ENCODE measurements at regions not wholly inside any gene's neighbourhood (a gene's known extent, or its start where the extent isn't known, plus 50 kb on each side); places are given as distances from the start of the nearest gene placed in this dataset.

DNA sequence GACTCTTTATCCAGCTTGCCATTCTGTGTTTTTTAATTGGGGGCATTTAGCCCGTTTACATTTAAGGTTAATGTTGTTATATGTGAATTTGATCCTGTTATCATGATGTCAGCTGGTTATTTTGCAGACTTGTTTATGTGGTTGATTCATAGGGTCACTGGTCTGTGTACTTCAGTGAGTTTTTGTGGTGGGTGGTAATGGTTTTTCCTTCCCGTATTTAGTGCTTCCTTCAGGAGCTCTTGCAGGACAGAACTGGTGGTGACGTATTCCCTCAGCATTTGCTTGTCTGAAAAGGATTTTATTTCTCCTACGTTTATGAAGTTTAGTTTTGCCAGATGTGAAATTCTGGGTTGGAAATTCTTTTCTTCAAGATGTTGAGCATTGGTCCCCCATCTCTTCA lies 381.1 kb downstream of the MAN2A1 start:
- TF ChIP-seq GATA1 (IDR thresholded peaks at IDR 0.05; ENCODE audit: low read depth, low read length) (no peak), POLR2A (IDR thresholded peaks at IDR 0.05; ENCODE audit: low read length) (no peak)
- no peak for DNase-seq

DNA sequence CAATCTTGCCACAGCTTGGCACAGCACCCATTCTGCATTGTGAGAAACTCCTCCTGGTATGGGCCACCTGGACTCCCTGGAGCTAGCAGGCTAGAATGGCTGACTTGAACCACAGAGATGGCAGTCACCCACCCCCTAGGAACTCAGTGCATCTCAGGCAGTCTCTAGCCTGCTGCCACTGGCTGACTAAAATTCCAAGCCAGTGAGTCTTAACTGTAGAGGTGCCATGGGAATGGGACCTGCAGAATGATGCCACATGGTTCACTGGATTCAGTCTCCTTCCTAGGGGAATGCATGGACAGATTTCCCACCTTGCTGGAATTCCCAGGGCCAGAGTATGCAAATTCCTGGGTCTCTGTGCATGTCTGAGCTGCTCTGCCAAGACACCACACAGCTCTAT lies 382.9 kb downstream of the MAN2A1 start:
- TF ChIP-seq POLR2A (IDR thresholded peaks at IDR 0.05; ENCODE audit: low read length), result no peak
- TF ChIP-seq GATA1 (IDR thresholded peaks at IDR 0.05; ENCODE audit: low read depth, low read length), result no peak
- DNase-seq, result no peak

DNA sequence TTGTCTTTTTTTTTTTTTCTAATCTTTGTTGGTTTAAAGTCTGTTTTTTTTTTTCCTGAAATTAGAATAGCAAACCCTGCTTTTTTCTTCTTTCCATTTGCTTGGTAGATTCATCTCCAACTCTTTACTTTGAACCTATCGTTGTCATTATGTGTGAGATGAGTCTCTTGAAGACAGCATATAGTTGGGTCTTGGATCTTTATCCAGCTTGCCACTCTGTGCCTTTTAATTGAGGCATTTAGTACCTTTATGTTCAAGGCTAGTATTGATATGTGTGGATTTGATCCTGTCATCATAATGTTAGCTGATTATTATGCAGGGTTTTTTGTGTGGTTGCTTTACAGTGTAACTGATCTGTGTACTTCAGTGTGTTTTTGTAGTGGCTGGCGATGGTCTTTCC lies 383.8 kb downstream of the MAN2A1 start:
- DNase-seq, result no peak
- TF ChIP-seq GATA1 (IDR thresholded peaks at IDR 0.05; ENCODE audit: low read depth, low read length), result no peak
- no peak for TF ChIP-seq POLR2A (IDR thresholded peaks at IDR 0.05; ENCODE audit: low read length)

DNA sequence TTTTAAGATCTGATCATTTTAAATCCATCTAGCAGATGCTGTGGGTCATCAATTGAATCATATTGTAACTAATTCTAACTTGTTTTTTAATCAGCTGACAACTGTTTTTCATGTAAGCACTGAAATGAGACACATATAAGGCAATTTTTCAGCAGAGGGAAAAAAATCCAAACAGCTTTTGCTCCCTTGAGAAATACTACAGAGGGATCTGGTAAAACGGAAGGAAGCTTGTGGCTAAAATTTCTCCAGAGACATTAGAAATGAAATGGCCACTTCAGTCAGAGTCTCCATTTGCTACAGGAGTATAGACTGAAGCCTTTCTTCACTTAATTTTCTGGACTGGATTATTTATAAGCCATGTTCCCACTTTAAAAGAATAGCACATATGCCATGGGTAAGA lies 385.9 kb downstream of the MAN2A1 start:
- TF ChIP-seq POLR2A (IDR thresholded peaks at IDR 0.05; ENCODE audit: low read length) (no peak), GATA1 (IDR thresholded peaks at IDR 0.05; ENCODE audit: low read depth, low read length) (no peak)
- no peak for DNase-seq

DNA sequence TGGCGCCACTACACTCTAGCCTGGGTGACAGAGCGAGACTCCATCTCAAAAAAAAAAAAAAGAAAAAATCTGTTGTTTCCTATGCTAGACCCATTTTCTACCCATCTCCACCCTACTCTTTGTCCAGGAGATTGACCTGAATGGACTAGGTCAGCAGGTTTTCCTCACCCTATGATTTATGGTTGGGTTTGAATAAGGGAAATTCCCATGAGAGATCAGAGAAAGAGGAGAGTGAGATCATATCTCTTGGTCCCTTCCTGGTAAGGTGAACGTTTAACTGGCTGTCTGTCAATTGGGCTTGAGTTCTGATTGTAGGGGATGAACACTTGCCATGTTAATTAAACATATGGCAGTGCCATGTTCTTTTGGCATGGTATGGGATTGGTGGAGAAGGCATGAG lies 387.4 kb downstream of the MAN2A1 start:
- TF ChIP-seq POLR2A (IDR thresholded peaks at IDR 0.05; ENCODE audit: low read length) (no peak), GATA1 (IDR thresholded peaks at IDR 0.05; ENCODE audit: low read depth, low read length) (no peak)
- no peak for DNase-seq

DNA sequence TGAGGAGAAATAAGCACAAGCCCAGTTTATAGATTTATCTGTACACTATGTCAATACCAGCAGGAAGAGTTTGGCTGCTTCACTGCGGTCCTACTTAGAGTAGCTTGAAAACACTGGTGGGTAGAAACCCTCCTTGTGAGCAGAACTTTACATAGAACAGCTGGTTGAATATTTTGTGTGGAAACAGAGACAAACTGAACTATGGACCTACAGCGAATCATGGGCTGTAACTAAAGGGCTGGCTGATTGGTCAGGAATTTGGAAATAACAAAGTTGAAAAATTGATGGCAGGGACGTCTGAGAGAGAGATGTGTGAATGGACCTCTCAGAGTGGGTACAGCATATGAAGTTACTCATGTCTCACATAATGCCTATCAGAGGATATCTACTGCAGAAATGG lies 392.5 kb downstream of the MAN2A1 start:
- no peak for DNase-seq
- TF ChIP-seq GATA1 (IDR thresholded peaks at IDR 0.05; ENCODE audit: low read depth, low read length) (no peak), POLR2A (IDR thresholded peaks at IDR 0.05; ENCODE audit: low read length) (no peak)

DNA sequence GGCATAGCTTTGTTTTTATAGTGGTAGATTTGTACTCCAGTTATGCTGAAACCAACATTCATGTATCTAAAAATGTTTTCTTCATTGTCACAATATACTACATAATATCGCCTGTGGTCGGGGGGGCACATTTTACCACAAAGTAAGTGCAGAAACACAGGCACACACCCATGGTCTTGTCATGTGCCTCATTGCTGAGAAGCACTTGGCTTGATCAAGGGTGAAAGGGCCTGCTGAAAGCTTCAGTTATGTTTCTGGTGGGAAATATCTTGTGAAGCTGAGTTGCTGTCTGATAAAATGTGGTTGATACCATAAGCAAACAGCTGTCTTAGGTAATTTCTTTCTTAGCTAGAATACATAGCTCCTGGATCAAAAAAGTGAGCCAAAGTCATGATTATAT lies 393.1 kb downstream of the MAN2A1 start:
- TF ChIP-seq GATA1 (IDR thresholded peaks at IDR 0.05; ENCODE audit: low read depth, low read length), result no peak
- no peak for TF ChIP-seq POLR2A (IDR thresholded peaks at IDR 0.05; ENCODE audit: low read length)
- no peak for DNase-seq

DNA sequence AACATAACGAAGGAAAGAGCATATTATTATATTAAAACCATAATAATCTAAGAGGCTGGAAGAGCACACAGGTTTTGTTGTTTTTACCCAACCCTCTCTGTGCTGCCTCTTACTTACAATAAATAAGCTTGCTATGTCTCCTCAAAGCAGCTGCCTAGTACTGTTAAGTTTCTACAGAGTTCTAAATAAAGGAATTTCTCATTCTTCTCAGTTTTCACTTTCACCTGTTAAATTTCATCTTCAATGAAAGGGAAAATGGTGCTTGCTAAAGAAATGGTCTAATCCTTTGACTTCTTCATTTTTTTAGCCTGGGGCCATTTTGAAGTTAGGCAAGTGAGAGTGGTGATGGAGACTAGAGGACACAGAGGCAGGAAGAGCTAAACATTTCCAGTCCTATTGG lies 396.1 kb downstream of the MAN2A1 start:
- TF ChIP-seq GATA1 (IDR thresholded peaks at IDR 0.05; ENCODE audit: low read depth, low read length) (no peak), POLR2A (IDR thresholded peaks at IDR 0.05; ENCODE audit: low read length) (no peak)
- no peak for DNase-seq

DNA sequence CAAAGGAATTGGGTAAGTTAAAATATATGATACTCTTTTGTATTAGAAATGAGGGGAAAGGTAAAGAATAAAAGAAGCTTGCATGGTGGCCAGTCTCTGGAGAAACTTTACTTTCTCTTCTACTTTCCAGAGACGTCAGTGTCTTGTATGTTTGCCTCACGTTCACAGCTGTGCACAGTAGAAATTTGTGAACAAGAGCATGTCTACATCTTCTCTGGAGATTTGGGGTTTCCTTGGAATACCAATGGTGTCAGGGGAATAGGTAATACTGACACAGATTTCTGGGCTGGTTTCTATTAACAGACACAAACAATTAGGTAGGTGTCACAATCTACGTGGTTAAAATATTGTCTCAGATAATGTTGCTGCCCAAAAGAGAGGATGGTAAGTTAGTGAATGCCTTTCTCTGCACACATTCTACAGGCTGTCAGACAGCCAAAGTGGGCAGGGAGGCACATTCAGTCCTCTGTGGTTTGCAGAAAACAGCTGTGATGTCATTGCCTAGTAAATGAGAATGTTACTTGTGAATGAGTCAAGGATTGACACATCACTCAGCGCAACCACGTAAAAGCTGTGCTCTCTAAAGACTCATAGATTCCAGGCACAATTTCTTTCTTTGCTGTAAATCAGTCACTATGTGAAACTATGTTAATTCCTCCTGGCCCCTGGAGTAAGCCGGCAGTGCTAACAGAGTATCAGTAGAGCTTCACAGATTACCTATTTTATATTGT lies 397.1 kb downstream of the MAN2A1 start:
- TF ChIP-seq POLR2A (IDR thresholded peaks at IDR 0.05; ENCODE audit: low read length) (no peak), GATA1 (IDR thresholded peaks at IDR 0.05; ENCODE audit: low read depth, low read length) (no peak)
- DNase-seq, result no peak

DNA sequence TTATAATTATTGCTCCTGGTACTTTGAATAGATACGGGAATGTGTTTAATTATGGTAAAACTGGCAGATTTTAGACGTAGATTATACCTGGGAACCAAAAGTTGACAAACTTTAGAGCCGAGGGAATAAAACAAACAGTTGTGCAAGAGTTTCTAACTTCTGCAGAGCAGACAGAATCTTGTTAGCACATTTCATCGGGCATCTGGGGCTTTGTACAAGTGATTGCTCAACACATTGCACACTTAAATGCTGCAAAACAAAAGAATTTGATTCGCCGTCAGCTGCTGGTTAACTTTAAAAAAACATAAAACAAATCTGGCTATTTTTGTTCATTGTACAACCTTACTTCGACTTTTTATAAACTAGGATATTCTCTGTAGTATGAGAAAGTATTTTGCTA lies 398.1 kb downstream of the MAN2A1 start:
- no peak for DNase-seq
- TF ChIP-seq GATA1 (IDR thresholded peaks at IDR 0.05; ENCODE audit: low read depth, low read length), result no peak
- TF ChIP-seq POLR2A (IDR thresholded peaks at IDR 0.05; ENCODE audit: low read length), result no peak

DNA sequence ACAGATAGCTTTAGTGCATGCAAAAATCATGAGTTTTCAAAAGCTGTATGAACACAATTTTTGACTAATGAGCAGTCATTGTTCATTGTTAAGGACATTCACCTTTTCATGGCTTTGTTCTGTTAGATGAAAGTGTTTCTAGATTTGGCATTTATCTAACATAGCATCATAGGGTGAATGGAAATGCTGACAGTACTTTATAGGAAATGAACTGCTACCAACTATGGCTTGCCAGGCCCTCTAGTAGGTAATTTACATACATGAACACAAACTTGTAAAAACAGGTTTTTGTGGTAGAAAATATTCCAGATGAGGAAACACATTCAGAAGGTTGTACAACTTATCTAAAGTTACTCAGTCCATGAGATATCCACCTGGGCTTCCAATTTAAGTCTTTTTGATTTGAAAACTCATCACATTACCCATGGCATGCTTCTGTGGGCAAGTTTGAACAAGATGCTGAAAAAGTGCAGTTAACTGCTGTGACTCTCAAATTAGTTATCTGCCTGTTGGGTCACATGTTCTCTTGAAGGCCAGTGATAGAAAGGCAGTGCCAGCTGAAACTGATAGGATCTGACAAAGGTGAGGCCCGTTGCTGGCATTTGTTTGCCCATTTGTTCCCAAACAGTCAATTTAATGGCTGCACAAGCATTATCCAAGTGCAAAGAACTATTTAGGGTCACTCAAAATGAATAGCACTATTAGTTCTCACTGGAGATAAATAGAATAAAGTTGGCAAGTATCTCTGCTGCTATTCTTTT lies 399.1 kb downstream of the MAN2A1 start:
- no peak for DNase-seq
- TF ChIP-seq POLR2A (IDR thresholded peaks at IDR 0.05; ENCODE audit: low read length) (no peak), GATA1 (IDR thresholded peaks at IDR 0.05; ENCODE audit: low read depth, low read length) (no peak)

DNA sequence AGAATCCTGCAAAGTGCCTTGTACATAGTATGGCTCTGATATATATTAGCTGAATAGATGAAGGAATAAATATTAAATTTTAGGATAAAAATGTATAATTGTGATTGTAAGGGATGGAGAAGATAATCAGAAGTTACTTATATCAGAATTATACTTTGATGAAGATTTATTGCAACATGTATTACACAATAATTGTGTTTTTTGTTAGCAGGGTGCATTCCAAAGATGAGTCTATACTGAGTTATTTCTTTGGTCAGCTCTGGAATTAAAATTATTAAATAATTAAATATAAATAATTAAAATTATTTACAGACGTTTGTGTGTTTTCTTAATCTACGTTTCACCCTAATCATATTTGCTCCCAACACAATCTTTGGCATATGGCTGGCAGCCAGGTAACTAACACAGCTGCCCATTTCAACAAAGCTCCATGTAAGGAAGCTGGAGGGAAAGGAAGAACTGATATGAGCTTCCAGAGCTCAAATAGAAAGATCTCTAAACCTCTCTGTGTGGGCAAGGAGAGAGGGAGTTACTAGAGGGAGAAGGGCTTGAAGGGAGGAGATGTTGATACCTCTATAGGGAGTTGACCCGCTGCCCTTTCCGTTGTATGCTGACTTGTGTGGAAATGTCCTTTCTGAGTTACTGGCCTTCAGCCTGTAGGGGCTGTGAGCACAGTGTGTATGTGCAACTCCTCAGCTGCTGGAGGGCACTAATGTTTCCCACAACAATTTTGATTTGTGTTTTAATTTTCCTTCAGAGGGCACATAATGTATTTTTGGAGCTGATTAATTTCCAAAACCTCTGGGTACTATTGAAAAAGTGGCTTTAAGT lies 403.4 kb downstream of the MAN2A1 start:
- no peak for TF ChIP-seq POLR2A (IDR thresholded peaks at IDR 0.05; ENCODE audit: low read length)
- TF ChIP-seq GATA1 (IDR thresholded peaks at IDR 0.05; ENCODE audit: low read depth, low read length), result no peak
- no peak for DNase-seq

DNA sequence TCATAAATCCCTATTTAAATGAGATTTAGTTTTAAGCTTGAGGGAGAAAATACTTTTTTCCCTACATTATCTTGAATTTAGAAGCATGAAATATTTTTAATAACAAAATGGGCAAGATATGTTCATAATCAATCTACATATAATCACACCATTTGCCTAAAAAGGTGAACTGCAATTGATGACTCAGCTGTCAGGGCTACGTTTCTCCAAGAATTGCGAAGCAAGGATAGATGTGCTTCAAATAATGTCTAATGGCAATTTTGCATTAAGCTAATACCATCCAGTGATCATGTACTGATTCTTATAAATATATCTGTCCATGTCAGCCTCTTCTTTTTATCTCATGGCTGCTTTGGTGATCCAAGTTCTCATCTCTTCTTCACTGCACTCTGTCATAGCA lies 404.4 kb downstream of the MAN2A1 start:
- no peak for TF ChIP-seq GATA1 (IDR thresholded peaks at IDR 0.05; ENCODE audit: low read depth, low read length)
- TF ChIP-seq POLR2A (IDR thresholded peaks at IDR 0.05; ENCODE audit: low read length), result no peak
- no peak for DNase-seq

DNA sequence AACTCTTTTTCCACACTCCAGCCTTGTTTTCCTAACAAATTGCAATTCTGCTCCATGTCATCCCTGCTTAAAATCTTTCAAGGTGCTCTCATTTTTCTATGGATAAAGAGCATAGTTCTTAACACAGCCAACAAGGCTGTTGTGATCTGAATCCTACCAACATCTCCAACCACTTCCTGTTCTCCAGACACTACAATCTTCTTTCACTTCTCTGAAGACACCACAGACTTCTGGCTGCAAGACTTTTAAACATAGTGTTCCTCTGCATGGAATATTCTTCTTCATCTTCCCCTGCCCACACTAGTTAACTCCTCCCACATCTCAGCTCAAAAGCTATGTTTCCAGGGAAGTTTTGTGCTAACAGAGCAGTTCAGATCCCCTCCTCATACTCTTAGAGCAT lies 404.8 kb downstream of the MAN2A1 start:
- no peak for TF ChIP-seq POLR2A (IDR thresholded peaks at IDR 0.05; ENCODE audit: low read length)
- no peak for TF ChIP-seq GATA1 (IDR thresholded peaks at IDR 0.05; ENCODE audit: low read depth, low read length)
- no peak for DNase-seq
